GM18519 (cell line): ENCODE measurements at regions not wholly inside any gene's neighbourhood (a gene's known extent, or its start where the extent isn't known, plus 50 kb on each side); places are given as distances from the start of the nearest gene placed in this dataset.
"Not testable (repeated sequence)": the region's sequence is repeated elsewhere in the genome, so short reads cannot be mapped to it uniquely, and the experiment has no call there.

Experiments used
- ATAC-seq: cut with Tn5 transposase; IDR thresholded peaks from one replicate; pipeline ENCODE4 v1.9.1; 2021; ENCODE audit warnings: mild to moderate bottlenecking, moderate library complexity; ENCODE audit not compliant: unreplicated experiment, low FRiP score

GRCh38 chr16:60611844-60612243 lies 1424.4 kb downstream of the CDH8 start:
- ATAC-seq = no peak

GRCh38 chr16:60608971-60609370 lies 1427.3 kb downstream of the CDH8 start:
- ATAC-seq = no peak

GRCh38 chr16:60605652-60606051 lies 1430.6 kb downstream of the CDH8 start:
- not testable (repeated sequence) for ATAC-seq

GRCh38 chr16:60605176-60605575 lies 1431.1 kb downstream of the CDH8 start:
- ATAC-seq = no peak

DNA sequence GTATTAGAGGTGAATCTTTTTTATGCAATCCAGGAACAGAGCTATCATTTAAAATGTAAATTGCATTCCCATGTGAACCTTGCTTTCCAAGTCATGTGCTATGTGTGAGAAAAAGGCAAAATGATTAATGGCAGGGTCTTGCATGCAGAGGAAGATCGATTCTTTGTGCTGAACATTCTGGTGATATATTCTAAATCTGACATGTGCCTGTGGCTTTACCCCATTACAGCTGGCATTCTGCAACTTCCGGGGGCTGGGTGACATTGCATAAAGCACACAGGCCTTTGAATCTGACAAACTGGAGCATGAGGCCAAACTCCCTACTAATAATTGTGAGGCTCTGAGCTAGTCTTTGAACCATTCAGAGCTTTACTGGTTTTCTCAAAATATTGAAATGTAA lies 1449.7 kb downstream of the CDH8 start:
- ATAC-seq = no peak

GRCh38 chr16:60582528-60582927 lies 1453.7 kb downstream of the CDH8 start:
- ATAC-seq = no peak

- ATAC-seq = no peak
These were observed 1469.3 kb downstream of the CDH8 start for GRCh38 chr16:60566901-60567300.

- ATAC-seq = no peak
These were observed 1471.7 kb downstream of the CDH8 start for GRCh38 chr16:60564588-60564987.

GRCh38 chr16:60563166-60563565 lies 1473.1 kb downstream of the CDH8 start:
- ATAC-seq = no peak

DNA sequence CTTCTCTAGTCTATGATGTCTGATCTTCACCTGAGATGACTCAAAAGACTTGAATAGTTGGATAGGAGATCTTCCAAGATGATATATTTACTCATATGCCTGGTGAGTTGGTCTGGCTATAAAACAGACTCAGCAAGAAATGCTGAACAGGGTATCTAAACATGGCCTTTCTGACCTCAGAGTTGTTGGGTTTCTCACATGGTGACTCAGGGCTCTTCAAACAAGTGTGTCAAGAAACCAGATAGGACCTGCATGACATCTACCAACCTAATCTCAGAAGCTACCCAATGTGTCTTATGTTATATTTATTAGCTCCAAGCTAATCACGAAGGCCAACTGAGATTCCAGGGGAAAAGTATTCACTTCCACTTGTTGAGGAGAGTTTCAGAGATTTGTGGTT lies 1477.3 kb downstream of the CDH8 start:
- ATAC-seq = no peak

DNA sequence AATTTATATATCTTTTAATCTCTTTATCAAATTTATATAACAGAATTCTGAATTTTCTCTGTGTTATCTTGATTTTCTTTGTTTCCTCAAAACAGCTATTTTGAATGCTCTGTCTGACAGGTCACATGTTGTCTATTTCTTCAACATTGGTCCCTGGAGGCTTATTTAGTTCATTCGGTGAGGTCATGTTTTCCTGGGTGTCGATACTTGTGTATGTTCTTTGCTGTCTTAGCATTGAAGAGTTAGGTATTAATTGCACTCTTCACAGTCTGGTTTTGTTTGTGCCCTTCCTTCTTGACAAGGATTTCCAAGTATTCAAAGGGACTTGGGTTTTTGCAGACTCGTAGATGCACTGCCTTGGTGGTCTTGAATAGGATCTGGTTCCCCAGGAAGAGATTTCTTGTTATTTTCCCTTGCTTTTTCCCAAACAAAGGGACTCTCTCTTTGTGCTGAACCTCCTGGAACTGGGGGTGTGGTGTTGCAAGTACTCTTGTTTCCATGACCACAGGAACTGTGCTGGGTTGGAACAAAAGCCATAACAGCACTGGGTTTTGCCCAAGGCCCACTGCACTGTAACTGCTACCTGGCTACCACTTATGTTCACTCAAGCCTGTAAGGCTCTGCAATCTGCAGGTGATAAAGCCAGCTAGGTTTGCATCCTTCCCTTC lies 1483.0 kb downstream of the CDH8 start:
- no peak for ATAC-seq

DNA sequence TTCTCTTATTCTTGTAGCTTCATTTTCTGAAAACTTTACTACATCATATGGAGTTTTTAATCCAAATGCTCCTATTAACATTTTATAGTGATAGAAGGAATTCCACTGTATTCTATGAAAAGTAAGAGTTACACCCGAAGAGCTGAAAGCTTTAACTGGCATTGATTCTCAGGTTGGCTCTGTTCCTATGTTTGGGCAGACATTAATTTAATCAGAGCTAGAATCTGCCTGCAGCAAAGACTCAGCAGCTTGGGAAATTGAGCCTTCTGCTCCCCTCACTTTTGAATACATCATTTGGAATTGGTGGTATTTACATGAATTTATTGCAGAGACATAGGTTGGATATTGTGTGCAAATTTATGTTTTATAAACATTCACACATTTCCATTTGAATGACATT lies 1494.7 kb downstream of the CDH8 start:
- no peak for ATAC-seq

- ATAC-seq = no peak
These were observed 1525.3 kb downstream of the CDH8 start for GRCh38 chr16:60510941-60511340.

GRCh38 chr16:60510208-60510607 lies 1526.0 kb downstream of the CDH8 start:
- no peak for ATAC-seq

- no peak for ATAC-seq
These were observed 1545.0 kb downstream of the CDH8 start for GRCh38 chr16:60491273-60491672.

DNA sequence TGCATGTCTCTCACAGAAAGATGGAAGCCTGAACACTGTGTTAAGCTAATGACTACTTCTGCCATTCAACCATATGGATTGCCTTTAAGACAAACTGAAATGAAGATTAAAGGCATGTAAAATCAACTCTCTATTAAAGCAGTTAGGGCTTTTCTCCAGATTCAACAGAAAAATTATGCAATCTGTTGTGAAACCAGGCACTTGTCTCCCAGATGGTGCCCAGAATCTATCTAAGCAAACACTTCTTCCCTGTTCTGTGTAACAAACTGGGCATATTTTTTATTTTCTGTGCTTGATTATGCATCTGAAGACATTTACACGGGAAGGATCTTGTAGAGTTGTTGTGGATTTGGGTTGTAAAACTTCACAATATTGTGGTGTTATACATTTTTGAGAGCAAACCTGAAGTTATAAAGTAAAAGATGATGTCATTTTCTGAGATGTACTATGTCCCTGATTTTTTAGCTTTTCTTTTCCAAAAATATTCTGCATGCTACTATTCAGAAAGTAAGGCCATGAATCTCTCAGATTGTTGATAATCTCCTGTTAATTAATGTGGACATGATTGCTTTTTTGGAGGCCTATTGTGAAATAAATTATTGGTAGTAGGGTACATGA lies 1550.3 kb downstream of the CDH8 start:
- ATAC-seq = no peak

- ATAC-seq = no peak
These were observed 1551.3 kb downstream of the CDH8 start for GRCh38 chr16:60484901-60485300.

- ATAC-seq = no peak
These were observed 1554.6 kb downstream of the CDH8 start for GRCh38 chr16:60481591-60481990.

- no peak for ATAC-seq
These were observed 1557.4 kb downstream of the CDH8 start for GRCh38 chr16:60478810-60479209.

- ATAC-seq = no peak
These were observed 1572.3 kb downstream of the CDH8 start for GRCh38 chr16:60463986-60464385.

DNA sequence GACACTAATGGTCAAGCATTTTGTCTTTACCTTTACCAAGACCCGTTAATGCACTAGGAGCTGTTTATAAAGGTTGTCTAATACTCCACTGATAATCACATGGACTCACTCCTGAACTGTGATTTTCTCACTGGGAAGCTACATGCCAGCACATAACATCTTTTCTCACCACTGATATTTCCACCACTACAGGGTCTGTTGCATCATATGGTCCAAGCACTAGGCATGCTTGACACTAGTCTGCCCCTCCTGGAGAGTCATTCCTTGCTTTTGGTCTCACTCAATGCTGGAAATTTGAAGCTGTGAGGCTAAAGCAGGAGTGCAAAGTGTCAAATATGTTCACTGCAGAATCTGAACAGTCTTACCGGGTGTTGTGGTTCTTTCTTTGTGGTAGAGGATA lies 1576.8 kb downstream of the CDH8 start:
- ATAC-seq = no peak

- ATAC-seq = no peak
These were observed 1578.0 kb downstream of the CDH8 start for GRCh38 chr16:60458255-60458654.
